ENCODE measurements at regions not wholly inside any gene's neighbourhood (a gene's known extent, or its start where the extent isn't known, plus 50 kb on each side); places are given as distances from the start of the nearest gene placed in this dataset.

DNA sequence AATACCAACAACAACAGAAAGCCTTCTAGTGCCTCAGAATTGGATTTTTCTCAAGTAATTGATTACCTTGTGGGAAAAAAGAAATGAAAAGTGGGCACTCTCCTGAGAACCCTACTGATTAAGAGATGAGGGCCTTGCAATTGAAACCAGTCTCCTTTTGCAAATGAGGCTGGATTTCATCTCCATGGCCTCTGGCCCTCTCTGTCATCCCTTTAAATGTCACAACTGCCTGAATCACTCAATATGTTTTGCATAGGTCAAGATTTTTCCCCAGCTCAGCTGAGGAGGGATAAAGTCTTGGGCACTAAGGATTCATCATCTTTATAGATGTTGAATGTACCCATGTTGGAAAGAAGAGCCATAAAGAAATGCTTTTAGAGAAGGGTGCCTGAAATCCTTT is 166.4 kb downstream of the RMST start:
- H3K27ac ChIP-seq (ENCODE audit: control insufficient read depth, insufficient read depth) = no peak overlapping the region
- H3K36me3 ChIP-seq (ENCODE audit: control insufficient read depth in 2 of 2, insufficient read depth in 2 of 2, low read length in 1 of 2) = no peaks in the 10 kb centered on the region
- POLR2A ChIA-PET = no interaction called here
- DNase-seq (ENCODE audit: low read depth, low spot score) = no peak
- H3K27me3 ChIP-seq (replicated peaks in 1 of 2; ENCODE audit: control insufficient read depth in 2 of 2, insufficient read depth in 2 of 2, low read length in 1 of 2) = no peaks in the 10 kb centered on the region
- BruUV-seq (replicated peaks) = no TSS peak
- H3K4me2 ChIP-seq (ENCODE audit: control insufficient read depth, insufficient read depth) = no peak overlapping the region
- no peak overlapping the region for H2AFZ ChIP-seq (ENCODE audit: control insufficient read depth, low read depth, low read length)
- H3K9ac ChIP-seq (ENCODE audit: control insufficient read depth, insufficient read depth, low read length) = no peak overlapping the region
- H3K9me3 ChIP-seq (replicated peaks; ENCODE audit: control insufficient read depth, insufficient read depth, low read length) = no peaks in the 10 kb centered on the region
- ATAC-seq = no peak
- no peaks in the 10 kb centered on the region for H4K20me1 ChIP-seq (ENCODE audit: control insufficient read depth, insufficient read depth)
- RAD21 ChIA-PET (ENCODE audit: unreplicated experiment) = no interaction called here
- no peaks in the 10 kb centered on the region for H3K4me1 ChIP-seq (ENCODE audit: control insufficient read depth, insufficient read depth, low read length)
- H3K4me3 ChIP-seq = no peak overlapping the region
- in situ Hi-C loops (cut with MboI) = no loop called here
- CTCF ChIA-PET = no interaction called here
- TF ChIP-seq SIX5 (IDR thresholded peaks at IDR 0.05; ENCODE audit: low read depth, low read length, severe bottlenecking) (no peak), TBL1XR1 (IDR thresholded peaks at IDR 0.05; ENCODE audit: low read depth, low read length) (no peak), IKZF2 (IDR thresholded peaks at IDR 0.05) (no peak), RAD21 (IDR thresholded peaks at IDR 0.05; ENCODE audit: insufficient read depth, low read depth, low read length) (no peak), MYB (IDR thresholded peaks at IDR 0.05; ENCODE audit: borderline replicate concordance, low read depth, low read length) (no peak), STAT1 (conservative IDR thresholded peaks at IDR 0.05) (no peak), NBN (IDR thresholded peaks at IDR 0.05) (no peak), FOXM1 (IDR thresholded peaks at IDR 0.05; ENCODE audit: low read depth, low read length) (no peak)
- TF ChIP-seq, protein P1, sequence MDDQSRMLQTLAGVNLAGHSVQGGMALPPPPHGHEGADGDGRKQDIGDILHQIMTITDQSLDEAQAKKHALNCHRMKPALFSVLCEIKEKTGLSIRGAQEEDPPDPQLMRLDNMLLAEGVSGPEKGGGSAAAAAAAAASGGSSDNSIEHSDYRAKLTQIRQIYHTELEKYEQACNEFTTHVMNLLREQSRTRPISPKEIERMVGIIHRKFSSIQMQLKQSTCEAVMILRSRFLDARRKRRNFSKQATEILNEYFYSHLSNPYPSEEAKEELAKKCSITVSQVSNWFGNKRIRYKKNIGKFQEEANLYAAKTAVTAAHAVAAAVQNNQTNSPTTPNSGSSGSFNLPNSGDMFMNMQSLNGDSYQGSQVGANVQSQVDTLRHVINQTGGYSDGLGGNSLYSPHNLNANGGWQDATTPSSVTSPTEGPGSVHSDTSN (IDR thresholded peaks at IDR 0.05; ENCODE audit: insufficient replicate concordance, low read depth, low read length) = no peak
- TF ChIP-seq, protein P2, sequence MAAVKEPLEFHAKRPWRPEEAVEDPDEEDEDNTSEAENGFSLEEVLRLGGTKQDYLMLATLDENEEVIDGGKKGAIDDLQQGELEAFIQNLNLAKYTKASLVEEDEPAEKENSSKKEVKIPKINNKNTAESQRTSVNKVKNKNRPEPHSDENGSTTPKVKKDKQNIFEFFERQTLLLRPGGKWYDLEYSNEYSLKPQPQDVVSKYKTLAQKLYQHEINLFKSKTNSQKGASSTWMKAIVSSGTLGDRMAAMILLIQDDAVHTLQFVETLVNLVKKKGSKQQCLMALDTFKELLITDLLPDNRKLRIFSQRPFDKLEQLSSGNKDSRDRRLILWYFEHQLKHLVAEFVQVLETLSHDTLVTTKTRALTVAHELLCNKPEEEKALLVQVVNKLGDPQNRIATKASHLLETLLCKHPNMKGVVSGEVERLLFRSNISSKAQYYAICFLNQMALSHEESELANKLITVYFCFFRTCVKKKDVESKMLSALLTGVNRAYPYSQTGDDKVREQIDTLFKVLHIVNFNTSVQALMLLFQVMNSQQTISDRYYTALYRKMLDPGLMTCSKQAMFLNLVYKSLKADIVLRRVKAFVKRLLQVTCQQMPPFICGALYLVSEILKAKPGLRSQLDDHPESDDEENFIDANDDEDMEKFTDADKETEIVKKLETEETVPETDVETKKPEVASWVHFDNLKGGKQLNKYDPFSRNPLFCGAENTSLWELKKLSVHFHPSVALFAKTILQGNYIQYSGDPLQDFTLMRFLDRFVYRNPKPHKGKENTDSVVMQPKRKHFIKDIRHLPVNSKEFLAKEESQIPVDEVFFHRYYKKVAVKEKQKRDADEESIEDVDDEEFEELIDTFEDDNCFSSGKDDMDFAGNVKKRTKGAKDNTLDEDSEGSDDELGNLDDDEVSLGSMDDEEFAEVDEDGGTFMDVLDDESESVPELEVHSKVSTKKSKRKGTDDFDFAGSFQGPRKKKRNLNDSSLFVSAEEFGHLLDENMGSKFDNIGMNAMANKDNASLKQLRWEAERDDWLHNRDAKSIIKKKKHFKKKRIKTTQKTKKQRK (IDR thresholded peaks at IDR 0.05; ENCODE audit: low read depth, low read length) = no peak
- intact Hi-C loops (cut with micrococcal nuclease; ENCODE audit: unreplicated experiment) = no loop called here
- SMC1A ChIA-PET (ENCODE audit: uncharacterized antibody, unreplicated experiment) = no interaction called here
- no peak for FAIRE-seq
- H3K79me2 ChIP-seq (ENCODE audit: control insufficient read depth, insufficient read depth, low read length) = no peaks in the 10 kb centered on the region
